MM.1S (cell line): ENCODE measurements at regions not wholly inside any gene's neighbourhood (a gene's known extent, or its start where the extent isn't known, plus 50 kb on each side); places are given as distances from the start of the nearest gene placed in this dataset.

Experiments
- EZH2 ChIP-seq: fragments of 300-600 bp; sonication (generic); optimal IDR thresholded peaks from 2 replicates; pipeline ENCODE3; 2017; ENCODE audit warnings: low read depth, mild to moderate bottlenecking, antibody characterized with exemption, low read length, mixed read lengths
- EZH2phosphoT487 ChIP-seq: fragments of 300-600 bp; sonication (generic); IDR thresholded peaks from 2 replicates; pipeline ENCODE4 v1.6.1; 2018; ENCODE audit warnings: antibody characterized with exemption, low read length
- TF ChIP-seq, protein P1 (sequence below): fragments of 300-600 bp; sonication (generic); IDR thresholded peaks from 2 replicates; pipeline ENCODE4 v1.5.1; 2016; ENCODE audit warnings: antibody characterized with exemption, low read length, mixed read lengths

DNA sequence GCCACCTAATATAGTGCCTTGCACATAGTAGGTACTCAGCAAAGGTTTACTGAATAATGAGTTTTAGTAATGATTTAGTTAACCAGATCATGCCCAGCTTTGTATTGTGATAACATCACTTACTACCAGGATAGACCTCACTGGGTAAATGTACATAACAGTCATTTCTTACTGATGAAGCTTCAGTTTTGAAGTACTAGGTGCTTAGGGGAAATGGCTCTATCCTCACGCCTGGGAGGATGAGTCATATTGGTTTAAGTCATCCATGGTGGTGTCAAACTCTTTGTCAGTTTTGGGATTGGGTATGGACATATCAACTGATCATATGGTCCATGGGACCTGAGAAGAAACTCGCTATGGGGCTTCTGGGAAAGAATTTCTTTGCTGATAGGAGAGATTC lies 90.6 kb upstream of the USP24 start:
- TF ChIP-seq, protein P1, sequence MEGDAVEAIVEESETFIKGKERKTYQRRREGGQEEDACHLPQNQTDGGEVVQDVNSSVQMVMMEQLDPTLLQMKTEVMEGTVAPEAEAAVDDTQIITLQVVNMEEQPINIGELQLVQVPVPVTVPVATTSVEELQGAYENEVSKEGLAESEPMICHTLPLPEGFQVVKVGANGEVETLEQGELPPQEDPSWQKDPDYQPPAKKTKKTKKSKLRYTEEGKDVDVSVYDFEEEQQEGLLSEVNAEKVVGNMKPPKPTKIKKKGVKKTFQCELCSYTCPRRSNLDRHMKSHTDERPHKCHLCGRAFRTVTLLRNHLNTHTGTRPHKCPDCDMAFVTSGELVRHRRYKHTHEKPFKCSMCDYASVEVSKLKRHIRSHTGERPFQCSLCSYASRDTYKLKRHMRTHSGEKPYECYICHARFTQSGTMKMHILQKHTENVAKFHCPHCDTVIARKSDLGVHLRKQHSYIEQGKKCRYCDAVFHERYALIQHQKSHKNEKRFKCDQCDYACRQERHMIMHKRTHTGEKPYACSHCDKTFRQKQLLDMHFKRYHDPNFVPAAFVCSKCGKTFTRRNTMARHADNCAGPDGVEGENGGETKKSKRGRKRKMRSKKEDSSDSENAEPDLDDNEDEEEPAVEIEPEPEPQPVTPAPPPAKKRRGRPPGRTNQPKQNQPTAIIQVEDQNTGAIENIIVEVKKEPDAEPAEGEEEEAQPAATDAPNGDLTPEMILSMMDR: no peak
- TF ChIP-seq EZH2 (no peak), EZH2phosphoT487 (no peak)
